B cell (primary cell): ENCODE measurements at regions not wholly inside any gene's neighbourhood (a gene's known extent, or its start where the extent isn't known, plus 50 kb on each side); places are given as distances from the start of the nearest gene placed in this dataset.

ENCODE experiments used
- EZH2 ChIP-seq: IDR thresholded peaks from 2 replicates; pipeline ENCODE4 v1.6.1; 2012; ENCODE audit warnings: borderline replicate concordance, low read depth, mild to moderate bottlenecking, moderate library complexity, low read length; ENCODE audit not compliant: insufficient read depth, poor library complexity, severe bottlenecking
- TF ChIP-seq, protein P1 (sequence below): fragments of 200-600 bp; IDR thresholded peaks from one replicate; pipeline ENCODE4 v1.8.0; 2022; ENCODE audit warnings: antibody characterized with exemption, mild to moderate bottlenecking

DNA sequence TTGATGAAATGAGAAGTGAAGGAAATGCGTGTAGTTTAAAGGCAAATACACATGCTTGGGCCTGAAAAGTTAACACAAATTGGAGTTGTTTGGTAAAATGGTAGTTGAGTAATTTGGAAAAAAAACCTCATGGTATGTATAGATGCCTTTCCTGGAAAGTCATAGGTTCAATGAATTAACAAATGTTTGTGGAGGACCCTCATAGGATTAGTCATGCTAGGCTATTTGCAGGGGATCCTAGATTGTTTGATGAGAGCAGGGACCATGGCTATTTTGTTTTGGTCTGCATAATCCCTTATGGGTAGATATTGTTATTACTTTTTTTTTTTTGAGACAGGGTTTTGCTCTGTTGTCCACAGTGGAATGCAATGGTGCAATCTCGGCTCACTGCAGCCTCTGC lies 93.5 kb upstream of the NR3C1 start:
- TF ChIP-seq, protein P1, sequence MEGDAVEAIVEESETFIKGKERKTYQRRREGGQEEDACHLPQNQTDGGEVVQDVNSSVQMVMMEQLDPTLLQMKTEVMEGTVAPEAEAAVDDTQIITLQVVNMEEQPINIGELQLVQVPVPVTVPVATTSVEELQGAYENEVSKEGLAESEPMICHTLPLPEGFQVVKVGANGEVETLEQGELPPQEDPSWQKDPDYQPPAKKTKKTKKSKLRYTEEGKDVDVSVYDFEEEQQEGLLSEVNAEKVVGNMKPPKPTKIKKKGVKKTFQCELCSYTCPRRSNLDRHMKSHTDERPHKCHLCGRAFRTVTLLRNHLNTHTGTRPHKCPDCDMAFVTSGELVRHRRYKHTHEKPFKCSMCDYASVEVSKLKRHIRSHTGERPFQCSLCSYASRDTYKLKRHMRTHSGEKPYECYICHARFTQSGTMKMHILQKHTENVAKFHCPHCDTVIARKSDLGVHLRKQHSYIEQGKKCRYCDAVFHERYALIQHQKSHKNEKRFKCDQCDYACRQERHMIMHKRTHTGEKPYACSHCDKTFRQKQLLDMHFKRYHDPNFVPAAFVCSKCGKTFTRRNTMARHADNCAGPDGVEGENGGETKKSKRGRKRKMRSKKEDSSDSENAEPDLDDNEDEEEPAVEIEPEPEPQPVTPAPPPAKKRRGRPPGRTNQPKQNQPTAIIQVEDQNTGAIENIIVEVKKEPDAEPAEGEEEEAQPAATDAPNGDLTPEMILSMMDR, result no peak
- no peak for TF ChIP-seq EZH2
